ENCODE measurements at regions not wholly inside any gene's neighbourhood (a gene's known extent, or its start where the extent isn't known, plus 50 kb on each side); places are given as distances from the start of the nearest gene placed in this dataset.

- TF ChIP-seq POLR2A (IDR thresholded peaks at IDR 0.05): no peak
- no peak for TF ChIP-seq CTCF (IDR thresholded peaks at IDR 0.05)
These were observed 586.3 kb downstream of the ADGRL2 start for GRCh38 chr1:82387012-82387366.

Measured in adrenal gland (tissue), 5 donors.